Stimulated activated CD4-positive, alpha-beta T cell treated with anti-CD3 and anti-CD28 coated beads, Interleukin-4, amount 100 ng/mL, for 48 hours (primary cell): ENCODE measurements at regions not wholly inside any gene's neighbourhood (a gene's known extent, or its start where the extent isn't known, plus 50 kb on each side); places are given as distances from the start of the nearest gene placed in this dataset.

Experiments used
- DNase-seq, 2 donors: peaks; one replicate each; pipeline ENCODE4 v3.0.0-alpha.2; 2020; ENCODE audit warnings: low read depth in 2 of 2

- no peak for DNase-seq
These were observed 1084.7 kb downstream of the EFNB2 start for GRCh38 chr13:105450784-105451183.

GRCh38 chr13:105448811-105449210 is 1086.7 kb downstream of the EFNB2 start:
- no peak for DNase-seq

GRCh38 chr13:105446197-105446596 is 1089.3 kb downstream of the EFNB2 start:
- no peak for DNase-seq

- no peak for DNase-seq
These were observed 1089.7 kb downstream of the EFNB2 start for GRCh38 chr13:105445796-105446195.

GRCh38 chr13:105442949-105443699 is 1092.3 kb downstream of the EFNB2 start:
- no peak for DNase-seq

GRCh38 chr13:105442040-105442439 is 1093.4 kb downstream of the EFNB2 start:
- no peak for DNase-seq

- DNase-seq = no peak
These were observed 1094.3 kb downstream of the EFNB2 start for GRCh38 chr13:105441051-105441750.

- DNase-seq = no peak
These were observed 1098.5 kb downstream of the EFNB2 start for GRCh38 chr13:105436943-105437342.

- no peak for DNase-seq
These were observed 1103.0 kb downstream of the EFNB2 start for GRCh38 chr13:105432438-105432837.

GRCh38 chr13:105428811-105429210 is 1106.7 kb downstream of the EFNB2 start:
- DNase-seq = no peak

GRCh38 chr13:105426441-105426840 is 1109.0 kb downstream of the EFNB2 start:
- DNase-seq = no peak

- DNase-seq = no peak
These were observed 1120.8 kb downstream of the EFNB2 start for GRCh38 chr13:105414639-105415038.

GRCh38 chr13:105412171-105412570 is 1123.3 kb downstream of the EFNB2 start:
- no peak for DNase-seq

- peak; percentile 17 to 26 for DNase-seq
These were observed 1124.9 kb downstream of the EFNB2 start for GRCh38 chr13:105410602-105411001.

GRCh38 chr13:105406551-105406950 is 1128.9 kb downstream of the EFNB2 start:
- no peak for DNase-seq

- no peak for DNase-seq
These were observed 1132.4 kb downstream of the EFNB2 start for GRCh38 chr13:105403086-105403485.

- no peak for DNase-seq
These were observed 1140.4 kb downstream of the EFNB2 start for GRCh38 chr13:105395041-105395440.

GRCh38 chr13:105389373-105389772 is 1146.1 kb downstream of the EFNB2 start:
- DNase-seq = no peak

- DNase-seq = no peak
These were observed 1158.0 kb downstream of the EFNB2 start for GRCh38 chr13:105377452-105377851.

- no peak for DNase-seq
These were observed 1165.3 kb downstream of the EFNB2 start for GRCh38 chr13:105370011-105370650.

GRCh38 chr13:105368781-105369180 is 1166.7 kb downstream of the EFNB2 start:
- no peak for DNase-seq

GRCh38 chr13:105365831-105366230 is 1169.6 kb downstream of the EFNB2 start:
- DNase-seq = no peak

GRCh38 chr13:105365021-105365550 is 1170.4 kb downstream of the EFNB2 start:
- no peak for DNase-seq
